Right atrium auricular region (tissue), 2 donors: ENCODE measurements at regions not wholly inside any gene's neighbourhood (a gene's known extent, or its start where the extent isn't known, plus 50 kb on each side); places are given as distances from the start of the nearest gene placed in this dataset.
"Not testable (repeated sequence)": the region's sequence is repeated elsewhere in the genome, so short reads cannot be mapped to it uniquely, and the experiment has no call there.

ENCODE experiments used
- DNase-seq: peaks from one replicate; pipeline ENCODE4 v3.0.0-alpha.2; 2019; ENCODE audit warnings: low spot score
- H3K27ac ChIP-seq, 2 donors: fragments of 200-600 bp; sonication (generic); 1 replicate in 1 of 2; 2 replicates in 1 of 2; pipeline ENCODE4 v1.5.1; 2016 to 2019
- H3K27me3 ChIP-seq, 2 donors: fragments of 200-600 bp; sonication (generic); one replicate each; pipeline versions ENCODE4 v1.5.1 to v1.6.0; 2017 to 2019
- H3K36me3 ChIP-seq: fragments of 200-600 bp; sonication (generic); one replicate; pipeline ENCODE4 v1.5.1; 2016
- H3K4me1 ChIP-seq, 2 donors: fragments of 200-600 bp; sonication (generic); one replicate each; pipeline versions ENCODE4 v1.5.1 to v1.6.0; 2017 to 2019
- H3K4me3 ChIP-seq, 2 donors: fragments of 200-600 bp; sonication (generic); 1 replicate in 1 of 2; 2 replicates in 1 of 2; pipeline ENCODE4 v1.5.1; 2017 to 2019; ENCODE audit warnings: mild to moderate bottlenecking in 1 of 2, moderate library complexity in 1 of 2
- H3K9me3 ChIP-seq, 2 donors: fragments of 200-600 bp; sonication (generic); one replicate each; pipeline ENCODE4 v1.5.1; 2019
- TF ChIP-seq, protein P1 (sequence below), 2 donors: fragments of 200-600 bp; sonication (generic); IDR thresholded peaks; one replicate each; pipeline ENCODE4 v1.5.1; 2019; ENCODE audit warnings: antibody characterized with exemption in 2 of 2

DNA sequence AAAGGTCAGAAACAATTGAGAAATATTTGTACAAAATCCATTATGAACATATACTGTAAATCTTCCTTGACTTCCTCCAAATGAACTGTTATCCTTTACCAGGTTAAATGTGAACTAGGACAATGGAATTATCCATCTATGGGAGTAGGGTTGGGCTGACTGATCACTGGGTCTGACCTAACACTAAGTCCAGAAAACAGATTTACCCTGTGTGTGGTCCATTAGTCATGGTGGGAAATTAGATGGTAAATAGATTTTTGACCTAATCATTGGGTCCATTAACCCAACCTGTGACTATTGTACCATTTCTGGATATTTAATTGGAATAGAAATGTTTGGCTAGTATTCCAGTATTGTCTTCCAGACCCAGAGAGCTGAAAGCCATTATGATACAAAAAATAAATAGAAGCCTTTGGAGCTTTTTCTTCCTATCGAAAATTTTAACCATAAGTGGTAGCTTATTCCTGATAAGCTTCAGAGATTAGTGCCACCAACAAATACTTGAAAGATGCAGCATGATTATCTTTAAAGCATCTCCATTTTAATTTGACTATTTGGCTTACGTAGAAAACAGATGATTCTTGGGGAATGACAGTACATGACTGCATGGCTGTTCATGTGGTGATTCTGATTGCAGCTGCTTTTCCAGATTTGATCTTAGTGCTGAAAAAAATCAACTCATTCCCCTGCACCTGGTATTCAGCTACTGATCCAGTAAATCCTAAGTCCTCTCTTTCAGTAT, 703.2 kb upstream of the FSHR start:
- H3K27me3 ChIP-seq = no peaks in the 10 kb centered on the region
- H3K4me3 ChIP-seq = no peak overlapping the region
- no peaks in the 10 kb centered on the region for H3K9me3 ChIP-seq
- DNase-seq = no peak
- no peaks in the 10 kb centered on the region for H3K36me3 ChIP-seq
- no peak overlapping the region for H3K27ac ChIP-seq
- TF ChIP-seq, protein P1, sequence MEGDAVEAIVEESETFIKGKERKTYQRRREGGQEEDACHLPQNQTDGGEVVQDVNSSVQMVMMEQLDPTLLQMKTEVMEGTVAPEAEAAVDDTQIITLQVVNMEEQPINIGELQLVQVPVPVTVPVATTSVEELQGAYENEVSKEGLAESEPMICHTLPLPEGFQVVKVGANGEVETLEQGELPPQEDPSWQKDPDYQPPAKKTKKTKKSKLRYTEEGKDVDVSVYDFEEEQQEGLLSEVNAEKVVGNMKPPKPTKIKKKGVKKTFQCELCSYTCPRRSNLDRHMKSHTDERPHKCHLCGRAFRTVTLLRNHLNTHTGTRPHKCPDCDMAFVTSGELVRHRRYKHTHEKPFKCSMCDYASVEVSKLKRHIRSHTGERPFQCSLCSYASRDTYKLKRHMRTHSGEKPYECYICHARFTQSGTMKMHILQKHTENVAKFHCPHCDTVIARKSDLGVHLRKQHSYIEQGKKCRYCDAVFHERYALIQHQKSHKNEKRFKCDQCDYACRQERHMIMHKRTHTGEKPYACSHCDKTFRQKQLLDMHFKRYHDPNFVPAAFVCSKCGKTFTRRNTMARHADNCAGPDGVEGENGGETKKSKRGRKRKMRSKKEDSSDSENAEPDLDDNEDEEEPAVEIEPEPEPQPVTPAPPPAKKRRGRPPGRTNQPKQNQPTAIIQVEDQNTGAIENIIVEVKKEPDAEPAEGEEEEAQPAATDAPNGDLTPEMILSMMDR (IDR thresholded peaks at IDR 0.05) = no peak
- H3K4me1 ChIP-seq = no peaks in the 10 kb centered on the region

DNA sequence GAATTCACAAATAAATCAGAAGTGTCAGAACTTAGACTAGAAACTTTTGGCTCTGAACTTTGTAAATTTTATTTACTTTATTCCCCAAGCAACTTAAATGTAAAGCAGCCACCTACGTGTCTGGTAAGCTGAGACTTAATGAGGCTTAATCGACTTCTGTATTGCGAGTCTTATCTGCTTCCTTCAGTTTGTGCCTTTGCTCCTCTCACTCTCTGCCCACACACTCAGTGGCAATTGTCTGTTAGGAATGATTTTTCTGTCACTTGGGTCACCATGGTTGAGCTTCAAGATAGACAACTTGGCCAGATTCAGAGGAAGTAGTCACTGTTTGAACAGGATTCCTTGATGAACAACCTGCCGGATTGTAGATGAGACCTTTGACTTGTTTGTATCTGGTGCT, 691.4 kb upstream of the FSHR start:
- no peaks in the 10 kb centered on the region for H3K27me3 ChIP-seq
- H3K27ac ChIP-seq = no peak overlapping the region
- no peak for DNase-seq
- no peak overlapping the region for H3K4me3 ChIP-seq
- peaks cover 0 to 14% of the 10 kb centered on the region in 2 donors for H3K9me3 ChIP-seq
- H3K4me1 ChIP-seq = no peaks in the 10 kb centered on the region
- TF ChIP-seq, protein P1 (IDR thresholded peaks at IDR 0.05) = no peak
- H3K36me3 ChIP-seq = no peaks in the 10 kb centered on the region

DNA sequence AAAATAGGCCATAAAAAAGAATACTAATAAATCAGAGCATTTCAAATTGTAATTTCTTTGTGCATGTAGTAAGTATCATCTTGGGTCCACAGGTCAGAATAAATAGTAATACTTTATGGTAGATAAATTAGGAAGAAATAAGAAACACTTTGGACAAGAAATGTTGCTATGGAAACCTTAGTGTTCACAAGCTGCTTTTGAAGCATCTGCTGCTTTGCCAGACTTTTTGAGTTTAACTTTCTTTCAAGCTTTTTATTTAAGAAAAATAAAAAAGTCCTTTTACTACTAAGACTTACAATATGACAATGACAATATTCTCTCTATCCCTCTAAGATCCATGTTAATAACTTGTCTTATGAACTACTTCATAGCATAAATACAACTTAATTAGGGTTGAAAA, 690.7 kb upstream of the FSHR start:
- H3K27me3 ChIP-seq = no peaks in the 10 kb centered on the region
- TF ChIP-seq, protein P1 (IDR thresholded peaks at IDR 0.05) = no peak
- no peaks in the 10 kb centered on the region for H3K36me3 ChIP-seq

DNA sequence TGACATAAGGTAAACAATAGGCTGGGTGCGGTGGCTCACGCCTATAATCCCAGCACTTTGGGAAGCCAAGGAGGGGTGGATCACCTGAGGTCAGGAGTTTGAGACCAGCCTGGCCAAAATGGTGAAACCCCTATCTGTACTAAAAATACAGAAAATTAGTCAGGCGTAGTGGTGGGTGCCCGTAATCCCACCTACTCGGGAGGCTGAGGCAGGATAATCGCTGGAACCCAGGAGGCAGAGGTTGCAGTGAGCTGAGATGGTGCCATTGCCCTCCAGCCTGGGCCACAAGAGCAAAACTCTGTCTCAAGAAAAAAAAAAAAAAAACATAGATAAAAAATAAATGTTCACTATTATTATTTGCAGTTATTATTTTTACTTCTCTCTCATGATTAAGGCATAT, 689.8 kb upstream of the FSHR start:
- not testable (repeated sequence) for DNase-seq, H3K27me3 ChIP-seq, H3K36me3 ChIP-seq, H3K4me3 ChIP-seq, H3K4me1 ChIP-seq, H3K27ac ChIP-seq
- H3K9me3 ChIP-seq = peaks cover 0 to 14% of the 10 kb centered on the region in 2 donors

More for the DNA sequence above, 690.7 kb upstream of the FSHR start:
- Histone ChIP-seq H3K9me3 (peaks cover 0 to 14% of the 10 kb centered on the region in 2 donors), H3K4me3 (no peak overlapping the region), H3K4me1 (no peaks in the 10 kb centered on the region), H3K27ac (no peak overlapping the region)
- DNase-seq = no peak

DNA sequence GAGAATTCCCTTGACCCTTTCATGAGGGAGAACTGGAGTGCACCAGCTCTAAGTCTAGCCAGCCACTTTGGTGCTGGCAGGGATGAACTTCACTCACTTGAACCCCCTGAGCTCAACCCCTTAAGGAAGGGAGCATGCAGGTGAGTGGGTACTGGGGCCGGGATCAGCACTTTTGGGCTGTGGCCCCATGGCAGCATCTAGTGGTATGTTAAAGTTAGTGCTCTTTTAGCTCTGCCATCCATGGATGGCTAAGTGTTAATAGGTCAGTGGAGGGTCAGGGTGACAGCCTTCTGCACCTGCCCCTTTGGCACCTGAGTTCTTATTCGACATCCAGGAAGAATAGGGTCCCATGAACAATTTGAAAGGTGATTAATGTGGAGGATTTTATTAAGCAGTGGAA, 689.0 kb upstream of the FSHR start:
- Histone ChIP-seq H3K27ac (no peak overlapping the region), H3K9me3 (peaks cover 0 to 14% of the 10 kb centered on the region in 2 donors), H3K27me3 (no peaks in the 10 kb centered on the region), H3K4me1 (no peaks in the 10 kb centered on the region), H3K4me3 (no peak overlapping the region), H3K36me3 (no peaks in the 10 kb centered on the region)
- TF ChIP-seq, protein P1 (IDR thresholded peaks at IDR 0.05) = no peak
- DNase-seq = no peak

DNA sequence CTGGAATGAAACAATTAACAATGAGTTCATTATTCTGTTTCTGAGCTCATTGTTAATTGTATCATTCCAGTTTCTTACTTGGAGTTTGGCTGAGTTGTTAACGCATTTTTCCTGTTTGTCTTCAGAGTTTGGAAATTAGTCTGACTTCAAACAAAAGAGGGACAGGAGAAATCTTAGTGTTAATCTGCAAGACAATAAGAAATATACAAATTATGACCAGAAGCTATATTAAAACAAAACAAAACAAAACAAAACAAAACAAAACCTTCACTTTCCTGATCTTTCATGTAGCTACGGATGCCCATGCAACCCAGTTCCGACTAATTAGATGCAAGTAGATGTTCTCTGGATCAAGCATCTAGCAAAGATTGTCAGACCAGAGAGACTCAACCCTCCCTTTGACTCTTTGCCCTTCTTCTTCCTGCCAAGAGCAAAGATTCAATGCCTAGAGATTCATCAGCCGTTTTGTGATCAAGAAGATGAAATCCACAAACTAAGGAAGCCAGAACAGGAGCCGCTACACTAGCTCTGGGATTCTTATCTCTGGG, 686.2 kb upstream of the FSHR start:
- Histone ChIP-seq H3K27me3 (no peaks in the 10 kb centered on the region), H3K27ac (no peak overlapping the region), H3K4me1 (peaks cover 0 to 8% of the 10 kb centered on the region in 2 donors), H3K36me3 (no peaks in the 10 kb centered on the region), H3K4me3 (no peak overlapping the region), H3K9me3 (peaks cover 0 to 14% of the 10 kb centered on the region in 2 donors)
- TF ChIP-seq, protein P1 (IDR thresholded peaks at IDR 0.05) = no peak
- DNase-seq = no peak
